Astrocyte (in vitro differentiated cells and primary cell): ENCODE measurements at regions not wholly inside any gene's neighbourhood (a gene's known extent, or its start where the extent isn't known, plus 50 kb on each side); places are given as distances from the start of the nearest gene placed in this dataset.

Experiments used
- CTCF ChIP-seq: IDR thresholded peaks from 2 replicates; pipeline ENCODE4 v1.5.1; 2011; ENCODE audit warnings: low read depth, mild to moderate bottlenecking, inconsistent platforms, low read length, moderate library complexity; ENCODE audit not compliant: insufficient read depth
- EZH2 ChIP-seq: IDR thresholded peaks from 2 replicates; pipeline ENCODE4 v1.6.1; 2012; ENCODE audit warnings: mild to moderate bottlenecking, low read length, inconsistent platforms; ENCODE audit not compliant: insufficient read depth

GRCh38 chr15:96019114-96019513, 311.4 kb upstream of the NR2F2 start:
- TF ChIP-seq CTCF = no peak
- TF ChIP-seq EZH2 = no peak
